CD4-positive, alpha-beta T cell treated with Interleukin-1 beta for 1 hour (primary cell): ENCODE measurements at regions not wholly inside any gene's neighbourhood (a gene's known extent, or its start where the extent isn't known, plus 50 kb on each side); places are given as distances from the start of the nearest gene placed in this dataset.

Source experiments
- DNase-seq, 2 donors: peaks; one replicate each; pipeline ENCODE4 v3.0.0-alpha.2; 2020 to 2022

- no peak for DNase-seq
Observed at GRCh38 chr12:132406493-132407450, 77.4 kb upstream of the GALNT9 start.

- DNase-seq, result no peak
Observed at GRCh38 chr12:132405742-132406251, 76.4 kb upstream of the GALNT9 start.

GRCh38 chr12:132404951-132405741 lies 75.8 kb upstream of the GALNT9 start:
- DNase-seq, result no peak

- DNase-seq, result no peak
Observed at GRCh38 chr12:132404435-132404855, 75.1 kb upstream of the GALNT9 start.

GRCh38 chr12:132403636-132404434 lies 74.4 kb upstream of the GALNT9 start:
- no peak for DNase-seq

GRCh38 chr12:132402831-132403416 lies 73.5 kb upstream of the GALNT9 start:
- no peak for DNase-seq

GRCh38 chr12:132401982-132402381 lies 72.6 kb upstream of the GALNT9 start:
- no peak for DNase-seq

GRCh38 chr12:132400011-132400641 lies 70.7 kb upstream of the GALNT9 start:
- DNase-seq, result no peak

GRCh38 chr12:132399092-132400010 lies 70.0 kb upstream of the GALNT9 start:
- no peak for DNase-seq

- no peak for DNase-seq
Observed at GRCh38 chr12:132398386-132398991, 69.1 kb upstream of the GALNT9 start.

GRCh38 chr12:132397934-132398385 lies 68.6 kb upstream of the GALNT9 start:
- no peak for DNase-seq

- DNase-seq, result no peak
Observed at GRCh38 chr12:132397152-132397933, 68.0 kb upstream of the GALNT9 start.

- DNase-seq, result no peak
Observed at GRCh38 chr12:132396657-132397056, 67.3 kb upstream of the GALNT9 start.

GRCh38 chr12:132395908-132396305 lies 66.5 kb upstream of the GALNT9 start:
- no peak for DNase-seq

GRCh38 chr12:132395192-132395907 lies 66.0 kb upstream of the GALNT9 start:
- no peak for DNase-seq

- no peak for DNase-seq
Observed at GRCh38 chr12:132393991-132394949, 64.9 kb upstream of the GALNT9 start.

GRCh38 chr12:132393245-132393795 lies 63.9 kb upstream of the GALNT9 start:
- no peak for DNase-seq
